Memory B cell (primary cell): ENCODE measurements at regions not wholly inside any gene's neighbourhood (a gene's known extent, or its start where the extent isn't known, plus 50 kb on each side); places are given as distances from the start of the nearest gene placed in this dataset.
"Not testable (repeated sequence)": the region's sequence is repeated elsewhere in the genome, so short reads cannot be mapped to it uniquely, and the experiment has no call there.

Source experiments
- ATAC-seq: fragments of 150-1000 bp; cut with Tn5 transposase; 2 replicates; pipeline ENCODE4 v1.10.0; 2021; ENCODE audit warnings: low read depth, mild to moderate bottlenecking, moderate library complexity
- DNase-seq, 2 donors: peaks; one replicate each; pipeline ENCODE4 v3.0.0; 2022; ENCODE audit warnings: low spot score in 2 of 2
- H3K27ac Mint-ChIP-seq: one replicate; pipeline ENCODE4 v1.8.0; 2022; ENCODE audit warnings: mild to moderate bottlenecking, moderate library complexity, mixed read lengths
- H3K27me3 Mint-ChIP-seq: one replicate; pipeline ENCODE4 v1.8.0; 2022; ENCODE audit warnings: mixed read lengths
- H3K36me3 Mint-ChIP-seq: one replicate; pipeline ENCODE4 v1.8.0; 2022; ENCODE audit warnings: mild to moderate bottlenecking, mixed read lengths
- H3K4me1 Mint-ChIP-seq: one replicate; pipeline ENCODE4 v1.8.0; 2022; ENCODE audit warnings: mixed read lengths
- H3K4me3 Mint-ChIP-seq: one replicate; pipeline ENCODE4 v1.8.0; 2022; ENCODE audit warnings: mild to moderate bottlenecking, moderate library complexity, mixed read lengths
- H3K9me3 Mint-ChIP-seq: one replicate; pipeline ENCODE4 v1.8.0; 2022; ENCODE audit warnings: mixed read lengths

DNA sequence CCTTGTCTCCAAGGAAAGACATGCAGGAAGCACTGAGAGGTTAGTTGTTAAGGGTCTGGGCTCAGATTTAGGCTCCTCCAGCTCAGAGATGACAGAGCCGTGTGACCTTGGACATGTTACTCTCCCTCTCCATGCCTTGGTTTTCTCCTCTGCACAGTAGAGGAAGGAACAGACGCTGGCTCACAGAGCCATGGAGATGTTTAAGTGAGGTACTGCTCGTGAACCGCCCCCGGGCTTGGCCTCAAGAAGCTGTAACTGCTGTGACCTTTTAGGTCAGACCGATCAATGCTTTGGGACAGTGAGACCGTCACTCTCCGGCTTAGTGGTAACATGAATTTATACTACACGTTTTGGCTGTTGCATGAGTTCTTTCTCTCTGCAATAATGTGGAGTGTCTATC, 197.4 kb downstream of the C16orf95 start:
- Mint-ChIP-seq H3K27me3 (peaks cover 1% of the 10 kb centered on the region), H3K27ac (no peak overlapping the region), H3K9me3 (no peaks in the 10 kb centered on the region)

GRCh38 chr16:87121816-87122215, 195.4 kb downstream of the C16orf95 start:
- Mint-ChIP-seq H3K9me3 (no peaks in the 10 kb centered on the region), H3K27ac (no peak overlapping the region), H3K27me3 (peaks cover 4% of the 10 kb centered on the region), H3K4me1 (no peaks in the 10 kb centered on the region), H3K4me3 (no peak overlapping the region), H3K36me3 (no peaks in the 10 kb centered on the region)
- no peak for ATAC-seq
- no peak for DNase-seq

More for the DNA sequence above, 197.4 kb downstream of the C16orf95 start:
- no peak overlapping the region for H3K4me3 Mint-ChIP-seq
- DNase-seq = no peak
- H3K36me3 Mint-ChIP-seq = no peaks in the 10 kb centered on the region
- no peak for ATAC-seq
- no peaks in the 10 kb centered on the region for H3K4me1 Mint-ChIP-seq

GRCh38 chr16:87123356-87124001, 193.7 kb downstream of the C16orf95 start:
- peaks cover 5% of the 10 kb centered on the region for H3K27me3 Mint-ChIP-seq
- no peaks in the 10 kb centered on the region for H3K36me3 Mint-ChIP-seq
- H3K4me3 Mint-ChIP-seq = no peak overlapping the region
- H3K9me3 Mint-ChIP-seq = peaks cover under 1% of the 10 kb centered on the region
- ATAC-seq (no peak), DNase-seq (no peak)
- H3K27ac Mint-ChIP-seq = no peak overlapping the region
- H3K4me1 Mint-ChIP-seq = no peaks in the 10 kb centered on the region

- not testable (repeated sequence) for ATAC-seq, H3K4me3 Mint-ChIP-seq, DNase-seq, H3K27me3 Mint-ChIP-seq, H3K27ac Mint-ChIP-seq, H3K9me3 Mint-ChIP-seq, H3K4me1 Mint-ChIP-seq, H3K36me3 Mint-ChIP-seq
These were observed 192.8 kb downstream of the C16orf95 start for GRCh38 chr16:87124405-87124804.

- DNase-seq (no peak), ATAC-seq (no peak)
- H3K27me3 Mint-ChIP-seq = peaks cover 5% of the 10 kb centered on the region
- H3K4me3 Mint-ChIP-seq = no peak overlapping the region
- no peak overlapping the region for H3K27ac Mint-ChIP-seq
- peaks cover 5% of the 10 kb centered on the region for H3K9me3 Mint-ChIP-seq
- H3K36me3 Mint-ChIP-seq = no peaks in the 10 kb centered on the region
- no peaks in the 10 kb centered on the region for H3K4me1 Mint-ChIP-seq
These were observed 191.7 kb downstream of the C16orf95 start for GRCh38 chr16:87125206-87126155.

DNA sequence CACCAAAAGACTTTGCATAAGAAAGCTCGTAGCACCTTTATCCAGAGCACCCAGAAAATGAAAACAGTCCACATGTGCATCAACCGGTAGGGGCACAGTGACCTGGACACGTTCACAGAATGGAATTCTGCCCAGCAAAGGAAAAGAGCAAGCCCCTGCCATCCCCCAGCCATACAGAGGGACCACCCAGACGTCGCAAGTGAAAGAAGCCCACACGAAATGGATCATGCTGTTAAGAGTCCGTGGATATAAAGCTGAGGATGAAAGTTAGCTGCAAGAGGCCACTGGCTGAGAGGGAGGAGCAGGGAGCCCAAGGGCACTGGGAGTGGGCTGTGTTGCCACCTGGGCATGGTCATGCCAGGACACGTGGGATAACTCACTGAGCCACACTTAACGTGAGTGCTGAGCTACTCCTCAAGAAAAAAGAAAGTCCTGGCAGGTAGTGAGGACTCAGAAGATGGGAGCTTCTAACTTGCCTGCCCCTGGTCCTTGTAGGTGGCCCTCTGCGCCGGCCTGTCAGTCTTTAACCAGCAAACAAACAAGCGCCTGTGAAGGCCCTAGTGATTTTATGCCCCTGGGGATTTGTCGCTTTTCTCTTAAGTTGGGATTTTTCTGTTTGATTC, 190.7 kb downstream of the C16orf95 start:
- no peak for DNase-seq
- H3K4me1 Mint-ChIP-seq = no peaks in the 10 kb centered on the region
- H3K27me3 Mint-ChIP-seq = peaks cover 5% of the 10 kb centered on the region
- no peak for ATAC-seq
- H3K9me3 Mint-ChIP-seq = peaks cover 8% of the 10 kb centered on the region
- H3K4me3 Mint-ChIP-seq = no peak overlapping the region
- H3K36me3 Mint-ChIP-seq = no peaks in the 10 kb centered on the region
- no peak overlapping the region for H3K27ac Mint-ChIP-seq

GRCh38 chr16:87127061-87127765, 190.0 kb downstream of the C16orf95 start:
- H3K36me3 Mint-ChIP-seq = no peaks in the 10 kb centered on the region
- DNase-seq (no peak), ATAC-seq (no peak)

GRCh38 chr16:87127766-87128147, 189.4 kb downstream of the C16orf95 start:
- Mint-ChIP-seq H3K27me3 (peaks cover 4% of the 10 kb centered on the region), H3K36me3 (no peaks in the 10 kb centered on the region), H3K4me3 (no peak overlapping the region), H3K9me3 (peaks cover 8% of the 10 kb centered on the region), H3K27ac (no peak overlapping the region), H3K4me1 (no peaks in the 10 kb centered on the region)
- DNase-seq (no peak), ATAC-seq (no peak)

More at GRCh38 chr16:87127061-87127765, 190.0 kb downstream of the C16orf95 start:
- H3K9me3 Mint-ChIP-seq = peaks cover 8% of the 10 kb centered on the region
- peaks cover 4% of the 10 kb centered on the region for H3K27me3 Mint-ChIP-seq
- no peaks in the 10 kb centered on the region for H3K4me1 Mint-ChIP-seq
- H3K4me3 Mint-ChIP-seq = no peak overlapping the region
- H3K27ac Mint-ChIP-seq = no peak overlapping the region

DNA sequence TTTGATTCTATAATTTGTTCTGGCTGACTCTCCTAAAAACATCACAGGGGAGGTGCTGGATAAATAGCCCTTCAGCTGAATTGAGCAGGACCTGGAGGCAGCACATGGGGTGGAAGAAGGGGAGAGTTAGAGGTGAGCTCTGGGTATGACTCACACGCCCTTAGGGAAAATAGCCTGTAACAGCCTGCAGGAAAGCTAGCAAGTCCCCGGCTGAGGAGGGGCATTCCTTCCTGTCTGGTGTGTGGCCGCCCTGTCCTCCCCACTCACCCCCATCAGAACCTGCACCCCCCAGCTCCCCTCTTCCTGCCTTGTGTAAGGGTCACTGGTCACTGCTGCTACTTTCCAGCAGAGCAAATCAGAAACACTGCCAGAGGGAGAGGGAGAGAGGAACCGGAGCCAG, 187.4 kb downstream of the C16orf95 start:
- Mint-ChIP-seq H3K4me3 (no peak overlapping the region), H3K9me3 (peaks cover 10% of the 10 kb centered on the region), H3K36me3 (peaks cover 2% of the 10 kb centered on the region), H3K27ac (no peak overlapping the region), H3K4me1 (no peaks in the 10 kb centered on the region), H3K27me3 (peaks cover 11% of the 10 kb centered on the region)
- DNase-seq = no peak
- no peak for ATAC-seq

DNA sequence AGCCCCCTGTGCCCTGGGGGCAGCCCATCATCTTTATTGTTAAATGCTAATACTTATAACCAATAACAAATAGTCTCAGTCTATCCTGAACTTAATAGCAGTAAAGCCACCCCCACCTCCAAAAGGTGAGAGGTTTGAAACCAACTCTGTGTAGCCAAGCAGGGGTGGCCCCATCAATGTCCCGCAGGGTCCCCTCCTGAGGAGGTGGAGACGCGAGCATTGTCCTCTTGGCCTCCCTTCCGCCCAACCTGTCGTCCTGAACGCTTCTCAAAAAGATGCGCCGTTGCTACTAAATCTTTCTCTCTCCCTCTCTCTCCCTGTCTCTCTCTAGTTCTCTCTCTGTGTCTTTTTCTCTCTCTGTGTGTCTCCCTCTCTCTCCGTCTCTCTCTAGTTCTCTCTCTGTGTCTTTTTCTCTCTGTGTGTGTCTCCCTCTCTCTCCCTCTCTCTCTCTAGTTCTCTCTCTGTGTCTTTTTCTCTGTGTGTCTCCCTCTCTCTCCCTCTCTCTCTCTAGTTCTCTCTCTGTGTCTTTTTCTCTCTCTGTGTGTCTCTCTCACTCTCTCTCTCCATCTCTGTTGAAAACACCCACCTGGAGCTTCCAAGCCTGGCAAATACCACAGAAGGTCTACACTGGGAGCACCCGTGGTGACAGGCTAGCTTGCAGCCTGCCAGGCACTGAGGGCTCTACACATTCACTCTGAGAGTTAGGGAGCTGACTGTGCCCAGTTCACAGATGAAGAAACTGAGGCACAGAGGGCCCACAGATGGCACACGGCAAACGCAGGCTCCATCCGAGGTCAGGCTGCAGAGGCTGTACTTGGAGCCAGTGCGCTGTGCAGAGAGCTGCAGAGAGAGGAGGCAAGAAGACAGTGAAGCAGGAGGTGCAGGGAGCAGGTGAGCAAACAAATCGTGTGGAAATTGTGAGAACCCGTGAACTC, 185.9 kb downstream of the C16orf95 start:
- ATAC-seq = no peak
- H3K9me3 Mint-ChIP-seq = peaks cover 13% of the 10 kb centered on the region
- no peak overlapping the region for H3K27ac Mint-ChIP-seq
- no peak for DNase-seq
- peaks cover 10% of the 10 kb centered on the region for H3K27me3 Mint-ChIP-seq
- H3K4me3 Mint-ChIP-seq = no peak overlapping the region
- peaks cover 2% of the 10 kb centered on the region for H3K36me3 Mint-ChIP-seq
- no peaks in the 10 kb centered on the region for H3K4me1 Mint-ChIP-seq

- Mint-ChIP-seq H3K9me3 (peaks cover 17% of the 10 kb centered on the region), H3K27me3 (peaks cover 8% of the 10 kb centered on the region), H3K36me3 (peaks cover 2% of the 10 kb centered on the region), H3K27ac (no peak overlapping the region), H3K4me1 (no peaks in the 10 kb centered on the region), H3K4me3 (no peak overlapping the region)
- ATAC-seq = no peak
- no peak for DNase-seq
These were observed 185.2 kb downstream of the C16orf95 start for GRCh38 chr16:87131996-87132345.

- Mint-ChIP-seq H3K4me1 (no peaks in the 10 kb centered on the region), H3K36me3 (peaks cover 2% of the 10 kb centered on the region), H3K27ac (no peak overlapping the region), H3K9me3 (peaks cover 19% of the 10 kb centered on the region), H3K27me3 (peaks cover 8% of the 10 kb centered on the region), H3K4me3 (no peak overlapping the region)
- ATAC-seq (no peak), DNase-seq (no peak)
These were observed 184.7 kb downstream of the C16orf95 start for GRCh38 chr16:87132361-87133014.
